ENCODE measurements at regions not wholly inside any gene's neighbourhood (a gene's known extent, or its start where the extent isn't known, plus 50 kb on each side); places are given as distances from the start of the nearest gene placed in this dataset.
A peak's percentile ranks its signal among the peaks of the same experiment; 100 is the strongest.

- Histone ChIP-seq H3K27me3 (ENCODE audit: insufficient read depth, low read depth) (no peaks in the 10 kb centered on the region), H3K4me3 (peak overlapping the region; percentile 22; the same call in 1 of the 2 replicates), H4K20me1 (ENCODE audit: insufficient read depth) (no peaks in the 10 kb centered on the region), H3K9me3 (ENCODE audit: insufficient read depth, low read depth) (no peaks in the 10 kb centered on the region), H3K79me2 (ENCODE audit: low read depth) (peaks cover 6% of the 10 kb centered on the region; the same call in 1 of the 2 replicates), H3K4me2 (peak overlapping the region; percentile 71), H3F3A (ENCODE audit: insufficient read depth, low read depth) (peaks cover 30% of the 10 kb centered on the region), H2AFZ (no peak overlapping the region), H3K9me2 (ENCODE audit: insufficient read depth) (no peaks in the 10 kb centered on the region), H3K4me1 (replicated peaks; ENCODE audit: insufficient read depth) (peaks cover 34% of the 10 kb centered on the region), H3K27ac (peak overlapping the region; percentile 87), H3K36me3 (ENCODE audit: low read depth) (no peaks in the 10 kb centered on the region)
- ChIA-PET CTCF (no interaction called here), POLR2A (ENCODE audit: unreplicated experiment) (interaction anchor here (0.6 kb wide), 1 partner anchor 79 kb away, joined by 3 read pairs; no protein-coding TSS in a partner anchor)
- DNase-seq = peak in 1 of 2 experiments; percentile 69
- intact Hi-C loops (cut with micrococcal nuclease; ENCODE audit: unreplicated experiment) = no loop called here
- BruUV-seq (replicated peaks) = no TSS peak
- TF ChIP-seq CTCF (conservative IDR thresholded peaks at IDR 0.05) (no peak), EZH2 (IDR thresholded peaks at IDR 0.05; ENCODE audit: low read depth) (no peak)
These were observed 381.1 kb downstream of the LIG4 start for GRCh38 chr13:107834281-107834680.

GRCh38 chr13:107832500-107833100 is 382.7 kb downstream of the LIG4 start:
- peaks cover 6% of the 10 kb centered on the region; the same call in 1 of the 2 replicates for H3K79me2 ChIP-seq (ENCODE audit: low read depth)
- H4K20me1 ChIP-seq (ENCODE audit: insufficient read depth) = no peaks in the 10 kb centered on the region
- H3K4me3 ChIP-seq = no peak overlapping the region
- peaks cover 6% of the 10 kb centered on the region; the same call in 1 of the 2 replicates for H3K9me2 ChIP-seq (ENCODE audit: insufficient read depth)
- no peaks in the 10 kb centered on the region for H3K27me3 ChIP-seq (ENCODE audit: insufficient read depth, low read depth)
- H3K27ac ChIP-seq = no peak overlapping the region
- H3K9me3 ChIP-seq (ENCODE audit: insufficient read depth, low read depth) = no peaks in the 10 kb centered on the region
- intact Hi-C loops (cut with micrococcal nuclease; ENCODE audit: unreplicated experiment) = no loop called here
- no peak for TF ChIP-seq CTCF (conservative IDR thresholded peaks at IDR 0.05)
- TF ChIP-seq EZH2 (IDR thresholded peaks at IDR 0.05; ENCODE audit: low read depth) = no peak
- peaks cover 30% of the 10 kb centered on the region for H3F3A ChIP-seq (ENCODE audit: insufficient read depth, low read depth)
- no peak overlapping the region for H2AFZ ChIP-seq
- ChIA-PET POLR2A (ENCODE audit: unreplicated experiment) (no interaction called here), CTCF (no interaction called here)
- no peak for DNase-seq
- no peak overlapping the region for H3K4me2 ChIP-seq
- BruUV-seq (replicated peaks) = no TSS peak
- H3K36me3 ChIP-seq (ENCODE audit: low read depth) = no peaks in the 10 kb centered on the region
- H3K4me1 ChIP-seq (replicated peaks; ENCODE audit: insufficient read depth) = peaks cover 34% of the 10 kb centered on the region

GRCh38 chr13:107830804-107831203 is 384.5 kb downstream of the LIG4 start:
- Histone ChIP-seq H3K27ac (no peak overlapping the region), H3K27me3 (ENCODE audit: insufficient read depth, low read depth) (no peaks in the 10 kb centered on the region), H3K4me1 (replicated peaks; ENCODE audit: insufficient read depth) (peaks cover 23% of the 10 kb centered on the region), H3K4me3 (no peak overlapping the region), H3K4me2 (no peak overlapping the region), H3K79me2 (ENCODE audit: low read depth) (peaks cover 6% of the 10 kb centered on the region; the same call in 1 of the 2 replicates), H2AFZ (no peak overlapping the region), H3K9me2 (ENCODE audit: insufficient read depth) (peaks cover 6% of the 10 kb centered on the region; the same call in 1 of the 2 replicates), H3K9me3 (ENCODE audit: insufficient read depth, low read depth) (no peaks in the 10 kb centered on the region), H3K36me3 (ENCODE audit: low read depth) (no peaks in the 10 kb centered on the region), H3F3A (ENCODE audit: insufficient read depth, low read depth) (peaks cover 18% of the 10 kb centered on the region), H4K20me1 (ENCODE audit: insufficient read depth) (no peaks in the 10 kb centered on the region)
- intact Hi-C loops (cut with micrococcal nuclease; ENCODE audit: unreplicated experiment) = no loop called here
- BruUV-seq (replicated peaks) = no TSS peak
- CTCF ChIA-PET = no interaction called here
- TF ChIP-seq CTCF (conservative IDR thresholded peaks at IDR 0.05) (no peak), EZH2 (IDR thresholded peaks at IDR 0.05; ENCODE audit: low read depth) (no peak)
- POLR2A ChIA-PET (ENCODE audit: unreplicated experiment) = no interaction called here
- no peak for DNase-seq
